ENCODE measurements at regions not wholly inside any gene's neighbourhood (a gene's known extent, or its start where the extent isn't known, plus 50 kb on each side); places are given as distances from the start of the nearest gene placed in this dataset.

- TF ChIP-seq CTCF (conservative IDR thresholded peaks at IDR 0.05; ENCODE audit: low read depth, low read length): no peak
- no peak for TF ChIP-seq EZH2 (IDR thresholded peaks at IDR 0.05; ENCODE audit: borderline replicate concordance, low read depth, low read length, poor library complexity, severe bottlenecking)
Observed at GRCh38 chr14:49287004-49287403, 299.2 kb downstream of the RPS29 start.
